Mucosa of descending colon (tissue), 3 donors: ENCODE measurements at regions not wholly inside any gene's neighbourhood (a gene's known extent, or its start where the extent isn't known, plus 50 kb on each side); places are given as distances from the start of the nearest gene placed in this dataset.

Experiments
- ATAC-seq: fragments of 200-7000 bp; cut with Tn5 transposase; one replicate; pipeline ENCODE4 v1.9.1; 2020; ENCODE audit warnings: mild to moderate bottlenecking, moderate library complexity
- DNase-seq, 3 donors: peaks; one replicate each; pipeline ENCODE4 v3.0.0-alpha.2; 2020
- H3K36me3 ChIP-seq: fragments of 200-600 bp; one replicate; pipeline ENCODE4 v1.8.0; 2021; ENCODE audit warnings: low read depth, mild to moderate bottlenecking
- H3K4me1 ChIP-seq: fragments of 200-600 bp; one replicate; pipeline ENCODE4 v1.8.0; 2021; ENCODE audit warnings: low read depth, mild to moderate bottlenecking
- H3K4me3 ChIP-seq: fragments of 200-600 bp; one replicate; pipeline ENCODE4 v1.8.0; 2021; ENCODE audit warnings: mild to moderate bottlenecking
- H3K9me3 ChIP-seq: fragments of 200-600 bp; one replicate; pipeline ENCODE4 v1.8.0; 2021; ENCODE audit warnings: mild to moderate bottlenecking
- CTCF ChIP-seq: fragments of 200-600 bp; IDR thresholded peaks from one replicate; pipeline ENCODE4 v1.8.0; 2022; ENCODE audit warnings: antibody characterized with exemption, mild to moderate bottlenecking
- intact Hi-C, 2 donors: fragments of 100-400 bp; cut with DNase I in 1 of 2; cut with micrococcal nuclease in 1 of 2; formaldehyde crosslinking; loops; one replicate each; pipeline versions ENCODE4 v1.11.0 to v1.11.1; 2022; cut with DNase I, micrococcal nuclease
- donor health status: DM: no; HTN: no; CAD: no; lungs with moderate emphysema.
- donor health status: DM: no; HTN: no; CAD: no.
- donor health status: DM: no; HTN: yes; CAD: no.

- H3K36me3 ChIP-seq: no peaks in the 10 kb centered on the region
- no peak for TF ChIP-seq CTCF
- intact Hi-C loops: loop anchor here in 1 of 2 donors (5.0 kb wide), 2 partner anchors 76 to 91 kb away; partner anchors contain the start of gene CHD2
- peaks cover 10% of the 10 kb centered on the region for H3K4me1 ChIP-seq
- H3K4me3 ChIP-seq: no peak overlapping the region
- no peaks in the 10 kb centered on the region for H3K9me3 ChIP-seq
- DNase-seq (peak in 1 of 3 donors; percentile 40), ATAC-seq (peak; percentile 41)
These were observed 88.8 kb upstream of the CHD2 start for GRCh38 chr15:92811148-92811913.

DNA sequence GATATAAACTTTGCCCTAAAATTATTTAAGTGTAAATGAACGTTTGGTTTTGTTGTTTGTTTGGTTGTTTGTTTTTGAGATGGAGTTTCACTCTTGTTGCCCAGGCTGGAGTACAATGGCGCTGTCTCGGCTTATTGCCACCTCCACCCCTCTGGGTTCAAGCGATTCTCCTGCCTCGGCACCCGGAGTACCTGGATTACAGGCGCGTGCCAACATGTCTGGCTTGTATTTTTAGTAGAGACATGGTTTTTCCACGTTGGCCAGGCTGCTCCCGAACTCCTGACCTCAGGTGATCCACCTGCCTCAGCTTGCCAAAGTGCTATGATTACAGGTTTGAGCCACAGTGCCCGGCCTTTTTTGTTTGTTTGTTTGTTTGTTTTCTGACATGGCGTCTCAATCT, 87.9 kb upstream of the CHD2 start:
- Histone ChIP-seq H3K9me3 (no peaks in the 10 kb centered on the region), H3K4me1 (peaks cover 13% of the 10 kb centered on the region), H3K4me3 (no peak overlapping the region), H3K36me3 (no peaks in the 10 kb centered on the region)
- intact Hi-C loops: loop anchor here in 1 of 2 donors (5.0 kb wide), 2 partner anchors 75 to 90 kb away; partner anchors contain the start of gene CHD2
- peak in 1 of 3 donors; percentile 64 for DNase-seq
- TF ChIP-seq CTCF: no peak
- ATAC-seq: no peak

DNA sequence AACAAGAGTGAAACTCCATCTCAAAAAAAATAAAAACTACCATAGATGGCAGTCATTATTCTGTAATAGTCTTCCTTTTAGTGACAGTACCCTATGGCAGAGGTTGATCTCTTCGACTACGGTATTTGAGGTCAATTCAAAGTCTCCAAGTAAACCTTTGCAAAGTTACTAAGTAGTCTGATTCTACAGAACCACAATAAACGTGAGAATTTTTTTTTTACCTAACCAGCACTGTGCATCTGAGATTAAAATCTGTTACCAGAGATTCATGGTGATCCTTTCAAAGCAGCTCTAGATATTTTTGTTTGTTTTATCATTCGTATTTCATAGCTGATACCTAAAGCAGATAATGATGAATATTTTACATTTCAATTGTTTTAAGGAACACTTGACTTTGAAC, 86.6 kb upstream of the CHD2 start:
- intact Hi-C loops: loop anchor here in 1 of 2 donors (5.0 kb wide), 2 partner anchors 74 to 89 kb away; partner anchors contain the start of gene CHD2
- ATAC-seq: no peak

DNA sequence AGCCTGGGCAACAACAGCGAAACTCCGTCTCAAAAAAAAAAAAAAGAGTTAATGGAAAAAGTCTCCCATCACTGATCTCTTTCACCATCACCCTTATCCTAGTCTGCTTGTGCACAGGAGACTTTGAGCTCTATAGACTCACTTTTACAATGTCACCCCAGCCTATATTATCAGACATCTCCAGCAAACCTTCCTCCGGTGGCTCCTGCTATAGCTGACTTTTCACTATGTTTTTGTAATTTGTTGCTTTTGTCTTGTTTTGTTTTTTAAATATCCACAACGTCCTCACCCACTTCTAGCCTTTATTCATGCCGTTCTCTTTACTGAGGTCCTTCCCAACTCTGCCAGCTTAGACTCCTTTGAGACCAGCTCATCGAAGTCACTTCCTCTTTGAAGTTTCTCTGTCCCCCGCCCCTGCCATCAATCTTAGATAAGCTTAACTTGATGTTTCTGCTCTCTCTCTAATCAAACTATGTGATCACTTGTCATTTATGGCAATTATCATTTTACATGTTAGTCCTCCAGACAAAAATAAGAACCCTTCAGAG, 82.7 kb upstream of the CHD2 start:
- TF ChIP-seq CTCF: no peak
- Histone ChIP-seq H3K36me3 (no peaks in the 10 kb centered on the region), H3K4me1 (peaks cover 29% of the 10 kb centered on the region), H3K9me3 (no peaks in the 10 kb centered on the region), H3K4me3 (no peak overlapping the region)
- ATAC-seq (peak; percentile 22), DNase-seq (no peak)
- intact Hi-C loops: no loop called here

More for the DNA sequence above, 86.6 kb upstream of the CHD2 start:
- Histone ChIP-seq H3K4me1 (peaks cover 11% of the 10 kb centered on the region), H3K4me3 (no peak overlapping the region), H3K36me3 (no peaks in the 10 kb centered on the region), H3K9me3 (no peaks in the 10 kb centered on the region)
- TF ChIP-seq CTCF: no peak
- DNase-seq: no peak

- peaks cover 29% of the 10 kb centered on the region for H3K4me1 ChIP-seq
- intact Hi-C loops: no loop called here
- peak in 1 of 3 donors; percentile 39 for DNase-seq
These were observed 81.4 kb upstream of the CHD2 start for GRCh38 chr15:92818651-92819277.

More at GRCh38 chr15:92818651-92819277, 81.4 kb upstream of the CHD2 start:
- H3K9me3 ChIP-seq: no peaks in the 10 kb centered on the region
- no peak for TF ChIP-seq CTCF
- no peak for ATAC-seq
- no peak overlapping the region for H3K4me3 ChIP-seq
- H3K36me3 ChIP-seq: no peaks in the 10 kb centered on the region
